ENCODE measurements at regions not wholly inside any gene's neighbourhood (a gene's known extent, or its start where the extent isn't known, plus 50 kb on each side); places are given as distances from the start of the nearest gene placed in this dataset.

- Histone ChIP-seq H3K36me3 (ENCODE audit: insufficient read depth, low read length) (no peaks in the 10 kb centered on the region), H3K27me3 (ENCODE audit: insufficient read depth, low read length) (no peaks in the 10 kb centered on the region), H3K4me1 (ENCODE audit: insufficient read depth, low read length) (no peaks in the 10 kb centered on the region), H3K4me3 (ENCODE audit: low read length) (no peak overlapping the region), H2AFZ (ENCODE audit: low read depth, low read length) (no peak overlapping the region), H3K9me3 (ENCODE audit: low read length) (no peaks in the 10 kb centered on the region)
Observed at GRCh38 chr1:239823852-239824251, 267.8 kb upstream of the FMN2 start.

- no peaks in the 10 kb centered on the region for H3K4me1 ChIP-seq (ENCODE audit: insufficient read depth, low read length)
Observed at GRCh38 chr1:239826211-239826610, 265.5 kb upstream of the FMN2 start.

GRCh38 chr1:239826736-239827135, 264.9 kb upstream of the FMN2 start:
- H3K4me1 ChIP-seq (ENCODE audit: insufficient read depth, low read length): no peaks in the 10 kb centered on the region
- H3K36me3 ChIP-seq (ENCODE audit: insufficient read depth, low read length): no peaks in the 10 kb centered on the region
- H3K4me3 ChIP-seq (ENCODE audit: low read length): no peak overlapping the region
- no peak overlapping the region for H2AFZ ChIP-seq (ENCODE audit: low read depth, low read length)
- H3K9me3 ChIP-seq (ENCODE audit: low read length): no peaks in the 10 kb centered on the region
- H3K27me3 ChIP-seq (ENCODE audit: insufficient read depth, low read length): no peaks in the 10 kb centered on the region

More at GRCh38 chr1:239826211-239826610, 265.5 kb upstream of the FMN2 start:
- Histone ChIP-seq H3K36me3 (ENCODE audit: insufficient read depth, low read length) (no peaks in the 10 kb centered on the region), H2AFZ (ENCODE audit: low read depth, low read length) (no peak overlapping the region), H3K4me3 (ENCODE audit: low read length) (no peak overlapping the region), H3K27me3 (ENCODE audit: insufficient read depth, low read length) (no peaks in the 10 kb centered on the region), H3K9me3 (ENCODE audit: low read length) (no peaks in the 10 kb centered on the region)

DNA sequence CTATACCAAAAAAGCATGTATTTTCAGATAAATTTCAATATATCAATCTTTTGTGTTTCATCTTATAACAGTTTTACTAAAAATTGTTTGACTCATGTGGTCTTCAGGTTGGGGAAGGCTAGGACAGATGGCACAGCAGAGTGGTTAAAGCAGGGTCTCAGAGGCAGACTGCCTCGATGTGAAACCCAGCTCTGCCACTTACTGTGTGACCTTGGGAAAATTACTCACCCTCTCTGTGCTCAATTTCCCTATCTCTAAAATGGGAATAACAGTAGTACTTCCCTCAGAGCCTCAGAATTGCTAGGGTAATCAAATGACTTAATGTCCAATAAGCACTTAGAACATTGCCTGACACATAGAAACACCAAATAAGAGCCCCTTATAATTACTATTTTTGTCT, 262.1 kb upstream of the FMN2 start:
- Histone ChIP-seq H2AFZ (ENCODE audit: low read depth, low read length) (no peak overlapping the region), H3K4me3 (ENCODE audit: low read length) (no peak overlapping the region), H3K9me3 (ENCODE audit: low read length) (no peaks in the 10 kb centered on the region), H3K27me3 (ENCODE audit: insufficient read depth, low read length) (no peaks in the 10 kb centered on the region), H3K4me1 (ENCODE audit: insufficient read depth, low read length) (no peaks in the 10 kb centered on the region), H3K36me3 (ENCODE audit: insufficient read depth, low read length) (no peaks in the 10 kb centered on the region)

GRCh38 chr1:239831577-239832355, 259.9 kb upstream of the FMN2 start:
- Histone ChIP-seq H3K27me3 (ENCODE audit: insufficient read depth, low read length) (no peaks in the 10 kb centered on the region), H3K36me3 (ENCODE audit: insufficient read depth, low read length) (no peaks in the 10 kb centered on the region), H3K4me1 (ENCODE audit: insufficient read depth, low read length) (no peaks in the 10 kb centered on the region), H3K9me3 (ENCODE audit: low read length) (no peaks in the 10 kb centered on the region), H3K4me3 (ENCODE audit: low read length) (no peak overlapping the region), H2AFZ (ENCODE audit: low read depth, low read length) (no peak overlapping the region)

DNA sequence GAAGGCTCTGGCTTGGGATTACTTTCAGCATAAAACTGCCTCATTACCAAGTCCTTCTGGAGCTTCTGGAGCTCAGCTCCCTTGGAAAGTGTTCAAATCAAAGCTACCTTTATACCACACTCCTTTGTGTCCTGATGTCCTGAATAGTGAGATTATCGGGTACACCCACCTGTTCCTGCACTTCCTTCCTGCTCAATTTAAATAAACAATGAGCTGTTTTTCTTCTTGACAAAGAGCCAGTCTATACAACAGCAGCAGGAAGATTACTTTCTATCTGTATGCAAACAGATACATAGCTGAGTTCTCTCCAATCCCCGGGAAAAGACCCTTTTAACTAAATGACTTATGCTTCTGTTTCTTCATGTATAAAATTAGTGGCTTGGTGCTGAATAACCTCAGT, 258.0 kb upstream of the FMN2 start:
- Histone ChIP-seq H3K4me3 (ENCODE audit: low read length) (no peak overlapping the region), H2AFZ (ENCODE audit: low read depth, low read length) (no peak overlapping the region)

GRCh38 chr1:239835946-239836440, 255.7 kb upstream of the FMN2 start:
- H3K4me3 ChIP-seq (ENCODE audit: low read length): no peak overlapping the region
- H3K9me3 ChIP-seq (ENCODE audit: low read length): no peaks in the 10 kb centered on the region
- peaks cover 2% of the 10 kb centered on the region for H3K4me1 ChIP-seq (ENCODE audit: insufficient read depth, low read length)
- H3K36me3 ChIP-seq (ENCODE audit: insufficient read depth, low read length): no peaks in the 10 kb centered on the region
- no peak overlapping the region for H2AFZ ChIP-seq (ENCODE audit: low read depth, low read length)
- no peaks in the 10 kb centered on the region for H3K27me3 ChIP-seq (ENCODE audit: insufficient read depth, low read length)

More for the DNA sequence above, 258.0 kb upstream of the FMN2 start:
- no peaks in the 10 kb centered on the region for H3K27me3 ChIP-seq (ENCODE audit: insufficient read depth, low read length)
- no peaks in the 10 kb centered on the region for H3K9me3 ChIP-seq (ENCODE audit: low read length)
- no peaks in the 10 kb centered on the region for H3K4me1 ChIP-seq (ENCODE audit: insufficient read depth, low read length)
- H3K36me3 ChIP-seq (ENCODE audit: insufficient read depth, low read length): no peaks in the 10 kb centered on the region

DNA sequence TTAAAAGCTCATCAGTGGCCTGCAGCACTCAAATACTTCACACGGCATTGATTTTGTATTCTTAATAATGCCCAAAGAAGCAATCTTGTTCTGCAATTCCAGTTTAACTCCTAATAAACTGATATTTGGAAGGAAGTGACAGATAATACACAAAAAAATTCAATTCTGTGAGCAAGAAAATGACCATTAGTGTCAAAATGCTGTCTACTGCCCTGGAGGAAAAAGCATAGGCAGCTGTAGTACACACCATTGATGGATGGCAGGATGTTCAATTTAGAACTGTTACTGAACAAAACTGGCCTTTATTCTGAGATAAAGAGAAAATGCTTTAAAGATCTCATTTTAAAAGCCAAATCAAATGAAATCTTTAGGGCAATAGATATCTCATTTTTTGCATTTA, 251.3 kb upstream of the FMN2 start:
- Histone ChIP-seq H3K4me1 (ENCODE audit: insufficient read depth, low read length) (peaks cover 5% of the 10 kb centered on the region), H3K27me3 (ENCODE audit: insufficient read depth, low read length) (no peaks in the 10 kb centered on the region), H3K4me3 (ENCODE audit: low read length) (no peak overlapping the region), H3K9me3 (ENCODE audit: low read length) (no peaks in the 10 kb centered on the region), H2AFZ (ENCODE audit: low read depth, low read length) (no peak overlapping the region), H3K36me3 (ENCODE audit: insufficient read depth, low read length) (no peaks in the 10 kb centered on the region)

- Histone ChIP-seq H2AFZ (ENCODE audit: low read depth, low read length) (no peak overlapping the region), H3K36me3 (ENCODE audit: insufficient read depth, low read length) (no peaks in the 10 kb centered on the region), H3K4me3 (ENCODE audit: low read length) (no peak overlapping the region), H3K27me3 (ENCODE audit: insufficient read depth, low read length) (no peaks in the 10 kb centered on the region), H3K4me1 (ENCODE audit: insufficient read depth, low read length) (peaks cover 5% of the 10 kb centered on the region), H3K9me3 (ENCODE audit: low read length) (no peaks in the 10 kb centered on the region)
Observed at GRCh38 chr1:239840790-239841189, 250.9 kb upstream of the FMN2 start.

DNA sequence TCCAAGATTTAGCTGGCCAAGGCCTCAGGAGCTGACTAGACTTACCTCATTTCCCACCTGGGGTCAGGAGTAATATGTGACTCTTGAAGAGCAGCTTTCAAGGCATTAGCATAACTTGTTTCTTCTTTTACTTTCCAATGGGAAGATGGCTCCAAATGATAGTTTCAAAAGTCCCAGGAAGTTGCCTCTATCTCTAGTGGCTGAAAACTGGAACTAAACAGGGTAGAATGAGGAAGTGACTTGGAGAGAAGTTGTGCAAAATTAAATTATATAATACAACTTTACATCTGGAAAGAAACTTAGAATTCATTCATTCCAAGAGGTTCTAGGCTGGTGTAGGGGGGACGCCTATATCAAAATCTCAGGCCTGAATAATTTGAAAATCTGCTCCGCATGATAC, 250.1 kb upstream of the FMN2 start:
- H2AFZ ChIP-seq (ENCODE audit: low read depth, low read length): no peak overlapping the region
- no peaks in the 10 kb centered on the region for H3K36me3 ChIP-seq (ENCODE audit: insufficient read depth, low read length)
- H3K4me1 ChIP-seq (ENCODE audit: insufficient read depth, low read length): peaks cover 5% of the 10 kb centered on the region
- H3K4me3 ChIP-seq (ENCODE audit: low read length): no peak overlapping the region
- no peaks in the 10 kb centered on the region for H3K9me3 ChIP-seq (ENCODE audit: low read length)
- H3K27me3 ChIP-seq (ENCODE audit: insufficient read depth, low read length): no peaks in the 10 kb centered on the region

DNA sequence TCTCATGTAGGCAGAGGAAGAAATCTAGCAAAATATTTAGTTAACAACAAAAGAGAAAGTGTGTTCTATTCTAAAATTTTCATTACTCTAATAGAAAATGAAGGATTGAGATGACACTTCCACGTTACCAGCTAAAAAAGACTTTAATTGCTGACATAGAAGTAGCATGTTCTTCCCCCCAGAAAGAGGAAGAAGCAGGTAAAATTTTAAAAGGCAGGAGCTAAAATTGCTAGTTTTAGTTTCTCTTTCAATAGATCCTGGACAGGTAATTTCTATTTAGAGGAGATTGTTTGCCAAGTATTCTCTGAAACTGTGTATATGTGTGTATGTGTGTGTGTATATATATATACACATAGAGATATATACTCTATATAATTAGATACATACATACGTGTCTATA, 248.1 kb upstream of the FMN2 start:
- H3K4me3 ChIP-seq (ENCODE audit: low read length): no peak overlapping the region
- H2AFZ ChIP-seq (ENCODE audit: low read depth, low read length): no peak overlapping the region
- no peaks in the 10 kb centered on the region for H3K27me3 ChIP-seq (ENCODE audit: insufficient read depth, low read length)
- no peaks in the 10 kb centered on the region for H3K36me3 ChIP-seq (ENCODE audit: insufficient read depth, low read length)
- peaks cover 5% of the 10 kb centered on the region for H3K4me1 ChIP-seq (ENCODE audit: insufficient read depth, low read length)
- H3K9me3 ChIP-seq (ENCODE audit: low read length): no peaks in the 10 kb centered on the region

DNA sequence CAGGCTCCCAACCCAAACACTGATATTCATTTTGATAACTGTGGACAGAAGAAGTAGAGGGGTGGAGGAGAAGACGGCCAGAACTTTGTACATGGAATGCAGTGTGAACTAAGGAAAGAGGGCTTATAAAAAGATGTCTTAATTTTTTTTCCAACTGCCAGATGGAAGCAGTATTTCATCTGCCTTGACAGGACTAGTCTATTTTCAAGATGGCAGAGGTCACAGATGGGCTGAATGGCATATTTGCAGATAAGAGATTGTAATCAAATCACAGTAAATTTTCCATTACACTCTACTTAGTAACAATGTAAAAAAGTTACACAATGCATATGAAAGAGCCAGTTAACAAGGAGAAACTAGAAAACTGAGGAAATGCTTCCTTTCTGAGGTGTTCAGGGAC, 246.8 kb upstream of the FMN2 start:
- no peak overlapping the region for H3K4me3 ChIP-seq (ENCODE audit: low read length)
- H2AFZ ChIP-seq (ENCODE audit: low read depth, low read length): no peak overlapping the region
- peaks cover 5% of the 10 kb centered on the region for H3K4me1 ChIP-seq (ENCODE audit: insufficient read depth, low read length)
- no peaks in the 10 kb centered on the region for H3K9me3 ChIP-seq (ENCODE audit: low read length)
- H3K27me3 ChIP-seq (ENCODE audit: insufficient read depth, low read length): no peaks in the 10 kb centered on the region
- no peaks in the 10 kb centered on the region for H3K36me3 ChIP-seq (ENCODE audit: insufficient read depth, low read length)

DNA sequence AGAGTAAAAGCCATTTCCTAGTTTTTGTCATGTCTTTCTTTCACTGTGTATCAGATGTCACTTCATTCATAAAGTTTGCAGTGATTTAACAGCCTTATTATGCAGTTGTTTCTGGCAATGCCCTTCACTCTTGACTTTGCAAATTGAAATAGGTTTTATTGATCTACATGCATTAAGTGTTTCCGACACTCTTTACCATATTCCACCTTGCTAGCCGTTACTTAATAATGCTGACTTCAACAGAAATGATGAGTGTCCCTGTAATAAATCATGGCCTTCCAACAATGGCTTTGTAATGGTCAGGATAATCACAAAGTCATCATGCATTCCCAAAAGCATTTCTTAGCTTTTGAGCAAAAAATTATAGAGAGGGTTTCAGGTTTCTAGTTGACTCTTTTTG, 236.8 kb upstream of the FMN2 start:
- Histone ChIP-seq H3K4me3 (ENCODE audit: low read length) (no peak overlapping the region), H3K36me3 (ENCODE audit: insufficient read depth, low read length) (no peaks in the 10 kb centered on the region), H3K9me3 (ENCODE audit: low read length) (no peaks in the 10 kb centered on the region), H2AFZ (ENCODE audit: low read depth, low read length) (no peak overlapping the region), H3K4me1 (ENCODE audit: insufficient read depth, low read length) (peaks cover 34% of the 10 kb centered on the region), H3K27me3 (ENCODE audit: insufficient read depth, low read length) (no peaks in the 10 kb centered on the region)

- Histone ChIP-seq H3K4me3 (ENCODE audit: low read length) (no peak overlapping the region), H3K36me3 (ENCODE audit: insufficient read depth, low read length) (no peaks in the 10 kb centered on the region), H3K27me3 (ENCODE audit: insufficient read depth, low read length) (no peaks in the 10 kb centered on the region), H3K4me1 (ENCODE audit: insufficient read depth, low read length) (peaks cover 35% of the 10 kb centered on the region), H2AFZ (ENCODE audit: low read depth, low read length) (no peak overlapping the region), H3K9me3 (ENCODE audit: low read length) (no peaks in the 10 kb centered on the region)
Observed at GRCh38 chr1:239856067-239856466, 235.6 kb upstream of the FMN2 start.
